ENCODE measurements at regions not wholly inside any gene's neighbourhood (a gene's known extent, or its start where the extent isn't known, plus 50 kb on each side); places are given as distances from the start of the nearest gene placed in this dataset.

- no peak for TF ChIP-seq MYC (IDR thresholded peaks at IDR 0.05; ENCODE audit: borderline replicate concordance, low read length)
- no peak for TF ChIP-seq CBX8 (IDR thresholded peaks at IDR 0.05)
- TF ChIP-seq MAFK (IDR thresholded peaks at IDR 0.05; ENCODE audit: partially characterized antibody), result no peak
- no peak for TF ChIP-seq POLR2A (IDR thresholded peaks at IDR 0.05; ENCODE audit: low read length)
- TF ChIP-seq ESRRA (IDR thresholded peaks at IDR 0.05; ENCODE audit: borderline replicate concordance, low read length), result no peak
- no peak for TF ChIP-seq FOSL2 (IDR thresholded peaks at IDR 0.05)
- no peak for TF ChIP-seq FOSL2 (CRISPR knock-in tag; IDR thresholded peaks at IDR 0.05)
- TF ChIP-seq, protein P1, sequence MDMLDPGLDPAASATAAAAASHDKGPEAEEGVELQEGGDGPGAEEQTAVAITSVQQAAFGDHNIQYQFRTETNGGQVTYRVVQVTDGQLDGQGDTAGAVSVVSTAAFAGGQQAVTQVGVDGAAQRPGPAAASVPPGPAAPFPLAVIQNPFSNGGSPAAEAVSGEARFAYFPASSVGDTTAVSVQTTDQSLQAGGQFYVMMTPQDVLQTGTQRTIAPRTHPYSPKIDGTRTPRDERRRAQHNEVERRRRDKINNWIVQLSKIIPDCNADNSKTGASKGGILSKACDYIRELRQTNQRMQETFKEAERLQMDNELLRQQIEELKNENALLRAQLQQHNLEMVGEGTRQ (IDR thresholded peaks at IDR 0.05), result no peak
- no peak for TF ChIP-seq CTCF (IDR thresholded peaks at IDR 0.05)
- no peak for TF ChIP-seq JUNB (IDR thresholded peaks at IDR 0.05)
- no peak for TF ChIP-seq CHD2 (IDR thresholded peaks at IDR 0.05; ENCODE audit: low read length, partially characterized antibody)
- no peak for TF ChIP-seq SREBF2 (IDR thresholded peaks at IDR 0.05)
Observed at GRCh38 chr3:74149466-74149865, 465.0 kb downstream of the CNTN3 start.
